ENCODE measurements at regions not wholly inside any gene's neighbourhood (a gene's known extent, or its start where the extent isn't known, plus 50 kb on each side); places are given as distances from the start of the nearest gene placed in this dataset.
"Not testable (repeated sequence)": the region's sequence is repeated elsewhere in the genome, so short reads cannot be mapped to it uniquely, and the experiment has no call there.

- no peak for DNase-seq (ENCODE audit: low read depth in 2 of 2)
Observed at GRCh38 chr6:119818876-119819275, 469.3 kb upstream of the MAN1A1 start.

DNA sequence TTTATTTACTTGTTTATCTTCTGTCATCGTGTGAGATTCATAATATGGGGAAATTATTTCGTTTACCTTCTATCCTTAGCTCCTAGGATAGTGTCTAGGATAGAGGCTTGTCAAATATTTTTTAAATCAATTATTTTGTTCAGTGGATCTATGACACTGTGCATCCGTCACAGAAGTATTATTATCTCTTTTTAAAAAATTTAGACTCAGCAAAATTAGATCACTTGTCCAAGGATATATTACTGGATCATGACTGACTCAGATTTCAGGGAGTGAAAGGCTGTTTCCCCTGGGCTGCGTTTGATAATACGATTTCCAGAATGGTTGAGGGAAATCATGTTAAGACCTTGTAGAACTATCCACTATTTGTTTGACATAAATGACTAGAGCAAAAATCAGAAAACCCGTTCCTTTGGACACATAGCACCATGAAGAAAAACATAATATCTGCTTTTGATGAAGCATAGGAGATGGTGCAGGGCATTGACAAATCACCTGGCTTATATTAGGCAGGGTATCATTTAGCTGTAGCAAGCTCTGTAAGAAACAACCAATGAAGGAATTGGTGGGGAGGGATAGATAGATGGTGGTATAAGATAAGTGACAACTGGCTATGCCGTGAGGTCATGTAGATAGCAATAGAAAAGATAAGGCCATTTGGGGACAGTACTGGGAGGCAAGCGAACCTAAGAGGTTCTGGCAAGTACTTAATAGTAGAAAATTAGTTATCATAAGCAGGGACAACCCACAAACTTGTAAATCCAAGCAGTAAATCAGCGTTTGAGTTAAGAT, 465.2 kb upstream of the MAN1A1 start:
- no peak for DNase-seq (ENCODE audit: low read depth in 2 of 2)

DNA sequence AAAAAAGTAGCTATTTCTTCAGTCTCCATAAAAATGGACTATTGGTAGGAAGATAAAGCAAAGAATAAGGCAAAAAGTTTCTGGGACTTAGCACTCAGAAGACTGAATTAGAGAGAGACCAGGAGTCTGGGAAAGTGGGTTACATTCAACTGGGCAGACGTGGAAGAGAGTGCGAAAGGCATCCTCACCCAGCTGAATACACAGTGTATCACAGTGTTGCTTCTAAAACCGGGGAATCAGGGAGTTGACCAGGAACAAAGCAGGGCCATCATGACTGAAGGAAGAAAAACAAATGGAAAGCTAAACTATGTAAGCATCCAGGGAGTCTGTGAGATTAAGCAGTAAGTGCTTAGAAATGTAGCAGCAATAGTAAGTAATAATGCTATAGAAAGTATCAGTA, 452.9 kb upstream of the MAN1A1 start:
- DNase-seq (ENCODE audit: low read depth in 2 of 2) = no peak

DNA sequence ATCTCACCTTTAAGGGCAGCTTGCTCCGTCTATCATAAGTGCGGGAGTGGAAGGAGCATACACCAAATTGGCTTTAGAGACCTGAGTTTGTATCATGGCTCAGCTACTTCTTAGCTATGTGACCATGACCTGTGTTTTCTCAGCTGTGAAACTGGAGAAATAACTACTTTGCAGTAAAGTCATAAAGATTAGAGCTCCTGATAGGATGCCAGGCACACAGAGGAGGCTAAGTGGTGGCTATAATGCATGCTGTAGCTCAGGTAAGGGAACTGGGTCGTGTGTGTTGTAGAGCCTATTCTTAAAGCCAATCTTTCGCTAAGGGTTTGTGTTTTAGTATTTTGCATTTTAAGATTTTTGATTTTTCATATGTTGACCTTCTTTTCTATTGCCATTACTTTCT, 451.5 kb upstream of the MAN1A1 start:
- DNase-seq (ENCODE audit: low read depth in 2 of 2) = no peak

DNA sequence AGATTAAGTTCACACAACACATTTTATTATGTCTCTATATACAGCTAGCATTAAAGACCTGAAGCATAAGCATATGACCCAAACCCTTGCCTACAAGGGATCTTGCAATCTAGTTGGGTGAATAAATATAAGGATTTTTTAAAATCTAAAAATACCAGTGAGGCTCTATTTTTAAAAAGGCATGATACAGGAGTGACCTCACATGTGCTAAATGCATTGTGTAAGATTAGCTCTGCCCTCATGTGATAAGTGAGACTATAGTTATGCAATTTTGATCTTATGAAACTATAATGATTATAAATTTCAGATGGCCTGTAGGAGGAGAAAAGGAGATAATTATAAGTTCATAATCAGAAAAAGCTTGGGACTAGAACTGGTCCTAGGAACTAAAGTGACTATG, 451.0 kb upstream of the MAN1A1 start:
- no peak for DNase-seq (ENCODE audit: low read depth in 2 of 2)

DNA sequence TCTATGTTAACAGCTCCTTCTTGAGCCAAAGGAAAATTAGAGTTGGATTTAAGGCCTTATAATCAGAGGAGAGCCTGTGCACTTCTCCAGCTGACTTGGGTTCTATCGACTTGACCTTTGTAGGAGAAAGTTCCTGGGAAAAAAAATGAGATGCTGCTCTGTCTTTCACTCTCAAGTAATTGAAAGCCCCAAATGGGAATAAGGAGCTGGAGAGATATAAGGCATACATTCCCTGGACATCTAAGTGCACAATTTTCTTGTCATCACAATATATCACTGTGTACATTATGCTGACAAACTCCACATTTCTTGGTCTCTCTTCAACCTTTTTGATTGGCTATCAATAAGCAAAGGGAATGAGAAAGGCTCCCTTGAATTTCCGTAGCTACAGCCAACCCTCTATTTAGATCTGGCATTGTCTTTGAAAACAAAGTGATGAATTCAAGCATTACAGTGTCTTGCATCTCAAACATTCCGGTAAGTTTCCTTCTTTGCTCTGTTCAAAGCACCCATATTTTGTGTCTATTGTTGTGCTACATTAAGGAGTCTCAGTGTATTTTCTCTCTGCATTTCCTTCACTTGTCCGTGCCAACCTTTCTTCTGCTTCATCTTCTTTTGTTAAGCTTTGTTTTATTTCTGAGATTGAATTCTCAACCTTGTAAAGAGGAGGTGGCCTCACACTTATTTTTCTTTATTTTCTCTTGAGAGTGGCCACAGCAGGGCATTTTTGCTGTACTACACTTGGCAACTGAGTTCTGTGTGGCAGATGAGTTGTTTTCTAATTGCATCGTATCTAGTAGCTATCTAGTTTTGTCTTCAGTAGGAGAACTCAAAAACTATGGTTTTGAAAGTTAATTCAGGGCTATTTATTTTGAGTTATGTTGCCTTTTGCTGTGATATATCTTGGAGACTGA, 450.3 kb upstream of the MAN1A1 start:
- no peak for DNase-seq (ENCODE audit: low read depth in 2 of 2)

- DNase-seq (ENCODE audit: low read depth in 2 of 2) = no peak
Observed at GRCh38 chr6:119791736-119792135, 442.2 kb upstream of the MAN1A1 start.

GRCh38 chr6:119781365-119781764, 431.8 kb upstream of the MAN1A1 start:
- DNase-seq (ENCODE audit: low read depth in 2 of 2) = no peak

DNA sequence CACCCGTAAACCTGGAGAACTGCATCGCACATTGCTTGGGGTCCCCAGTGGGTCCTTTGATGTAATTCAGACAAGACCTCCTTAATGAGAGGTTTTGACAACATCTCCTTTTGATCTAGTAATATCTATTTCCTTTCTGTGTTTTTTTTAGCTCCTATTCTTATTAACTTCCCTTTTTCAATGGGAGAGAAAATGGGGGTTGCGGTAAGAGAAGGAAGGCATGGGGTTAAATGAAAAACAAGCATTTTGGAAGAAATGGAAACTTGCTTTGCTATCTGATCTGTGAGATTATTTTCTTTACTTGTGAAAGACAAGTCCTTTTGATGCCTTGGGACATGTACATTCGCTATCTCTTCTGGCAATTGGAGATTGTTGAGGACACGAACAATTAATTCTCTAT, 418.6 kb upstream of the MAN1A1 start:
- DNase-seq (ENCODE audit: low read depth in 2 of 2) = no peak

DNA sequence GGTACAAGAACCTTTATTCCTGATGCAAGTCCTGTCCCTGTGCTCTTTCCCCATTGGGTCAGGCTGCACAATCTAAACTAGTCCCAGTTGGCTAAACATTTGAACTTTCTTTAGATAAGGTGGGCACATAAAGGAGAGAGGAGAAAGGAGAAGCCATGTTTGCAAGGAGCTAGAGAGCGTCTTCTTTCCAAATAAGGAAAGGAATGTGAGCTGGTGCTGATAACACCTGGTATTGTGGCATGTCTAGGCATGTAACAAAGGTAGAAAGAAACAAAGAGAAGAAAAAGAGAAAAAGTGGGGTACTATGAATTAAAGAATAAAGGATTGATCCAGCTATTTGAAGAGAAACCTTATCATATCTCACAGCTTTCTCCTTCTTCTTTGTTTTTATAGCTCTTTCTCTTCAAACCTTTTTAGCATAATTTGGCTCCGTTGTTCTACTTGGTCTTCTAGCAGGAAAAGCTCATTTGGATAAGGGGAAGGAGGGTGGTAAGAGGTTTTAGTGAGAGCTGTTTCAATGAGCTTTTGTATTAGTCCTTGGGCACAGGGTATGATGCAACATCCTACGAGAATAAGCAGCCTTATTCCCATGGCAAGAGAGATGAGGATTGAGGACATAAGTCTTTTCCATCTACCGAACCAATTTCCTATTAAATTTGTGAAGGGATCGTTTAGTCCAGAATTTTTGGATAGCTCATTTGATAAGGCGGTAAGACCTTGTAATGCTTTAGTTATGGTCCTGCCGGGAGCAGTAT, 415.5 kb upstream of the MAN1A1 start:
- no peak for DNase-seq (ENCODE audit: low read depth in 2 of 2)

DNA sequence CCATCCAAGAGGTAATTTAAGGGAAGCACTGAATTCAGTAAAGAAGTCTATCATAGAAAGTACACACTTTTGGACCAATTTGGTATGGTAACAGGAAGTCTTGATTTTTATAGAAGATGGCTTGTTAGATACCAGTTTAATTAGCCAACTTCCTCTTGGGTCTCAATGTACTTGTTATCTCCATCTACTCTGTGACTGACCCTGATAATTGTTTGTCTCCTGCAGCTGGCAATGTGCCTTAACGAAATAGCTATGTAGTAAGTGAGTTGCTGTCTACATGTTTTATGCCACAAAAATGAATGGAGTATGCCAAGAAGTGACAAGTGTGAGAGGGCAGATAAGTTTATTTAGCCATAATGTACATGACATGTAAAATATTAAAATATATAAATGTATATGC, 410.5 kb upstream of the MAN1A1 start:
- no peak for DNase-seq (ENCODE audit: low read depth in 2 of 2)

- no peak for DNase-seq (ENCODE audit: low read depth in 2 of 2)
Observed at GRCh38 chr6:119758385-119758784, 408.8 kb upstream of the MAN1A1 start.

DNA sequence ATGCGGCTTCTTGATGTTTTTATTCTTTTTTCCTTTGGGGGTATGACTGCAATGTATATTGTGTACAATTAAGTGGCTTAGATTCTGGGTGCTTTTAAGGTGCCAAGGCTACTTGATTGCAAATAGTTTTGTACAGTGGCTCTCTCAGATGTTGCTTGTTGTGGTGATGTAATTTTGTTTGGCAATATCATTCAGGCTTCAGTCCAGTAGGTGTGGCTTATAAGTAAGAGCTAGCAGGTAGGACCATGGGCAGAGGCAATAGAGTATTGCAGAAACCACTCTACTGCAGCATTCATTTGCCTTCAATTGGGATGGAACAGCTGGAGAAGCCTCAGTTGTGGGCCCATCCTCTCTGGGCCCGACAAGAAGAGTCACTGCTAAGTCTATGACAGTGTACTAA, 407.9 kb upstream of the MAN1A1 start:
- DNase-seq (ENCODE audit: low read depth in 2 of 2) = no peak

GRCh38 chr6:119749335-119749734, 399.8 kb upstream of the MAN1A1 start:
- DNase-seq (ENCODE audit: low read depth in 2 of 2) = no peak

- not testable (repeated sequence) for DNase-seq (ENCODE audit: low read depth in 2 of 2)
Observed at GRCh38 chr6:119748535-119748934, 399.0 kb upstream of the MAN1A1 start.

DNA sequence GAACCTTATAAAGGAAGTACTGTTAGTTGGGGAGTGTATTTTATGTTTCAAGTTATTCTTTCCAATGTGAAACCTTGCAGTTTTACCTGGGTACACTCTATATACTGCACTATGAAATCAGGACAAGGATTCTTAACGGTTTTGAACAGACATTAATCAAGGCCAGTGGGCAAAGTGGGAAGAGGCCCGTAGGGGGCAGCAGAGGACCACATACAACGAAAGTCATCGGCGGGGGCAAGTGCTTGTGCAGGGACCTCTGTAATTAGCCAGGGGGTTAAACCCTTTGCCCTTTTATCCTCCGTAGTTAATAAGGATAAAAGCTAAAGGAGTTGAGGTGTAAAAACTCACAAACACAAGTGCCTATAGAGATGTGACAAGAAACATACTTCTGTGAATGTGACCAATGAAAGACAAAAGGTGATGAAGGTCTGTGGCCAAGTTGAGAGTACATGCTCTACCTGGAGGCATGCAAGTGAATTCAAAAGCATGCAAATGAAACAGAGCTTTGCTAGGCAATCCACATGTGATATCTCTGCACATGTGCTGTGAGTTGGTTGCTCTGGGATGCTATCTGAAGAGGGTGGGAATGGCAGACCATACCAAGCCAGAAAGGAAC, 392.7 kb upstream of the MAN1A1 start:
- peak in 1 of 2 donors; percentile 26 for DNase-seq (ENCODE audit: low read depth in 2 of 2)

DNA sequence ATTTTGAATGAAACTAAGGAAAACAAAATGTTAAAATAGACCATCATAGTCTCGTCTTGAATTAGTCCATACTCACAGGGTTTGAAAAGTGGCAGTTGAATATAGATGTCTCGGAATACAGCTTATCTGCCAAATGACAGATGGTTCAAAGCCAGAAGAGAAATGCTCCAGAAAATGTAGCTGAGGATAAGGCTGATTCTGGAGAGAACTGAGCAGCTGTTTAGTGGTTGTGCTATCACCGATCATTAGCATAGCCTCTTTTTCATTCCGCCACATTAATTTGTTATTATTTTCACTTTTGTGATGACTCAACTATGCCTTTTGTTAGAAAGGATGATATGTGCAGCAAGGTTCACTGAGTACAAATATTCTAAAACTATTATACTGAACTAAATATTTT, 390.2 kb upstream of the MAN1A1 start:
- no peak for DNase-seq (ENCODE audit: low read depth in 2 of 2)

- DNase-seq (ENCODE audit: low read depth in 2 of 2) = no peak
Observed at GRCh38 chr6:119738425-119738824, 388.9 kb upstream of the MAN1A1 start.

- no peak for DNase-seq (ENCODE audit: low read depth in 2 of 2)
Observed at GRCh38 chr6:119736296-119737021, 386.9 kb upstream of the MAN1A1 start.

DNA sequence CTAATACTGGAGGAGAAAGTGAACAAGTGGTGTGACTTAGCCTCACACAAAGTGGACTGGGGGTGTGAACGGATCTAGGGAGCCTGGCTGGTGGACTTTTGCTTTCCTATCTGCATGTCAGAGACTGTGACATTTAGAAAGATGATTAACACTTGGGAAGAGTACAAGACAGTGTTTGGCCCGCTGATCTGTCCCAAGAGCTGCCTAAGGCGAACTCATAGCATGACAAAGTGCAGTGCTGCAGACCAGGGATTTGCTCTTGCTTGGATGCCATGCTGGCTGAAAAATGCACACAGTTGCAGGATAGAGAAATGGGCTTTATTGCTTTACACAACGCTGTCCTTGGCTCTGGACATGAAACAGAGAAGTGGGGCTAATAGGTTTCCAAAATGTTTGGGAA, 386.0 kb upstream of the MAN1A1 start:
- DNase-seq (ENCODE audit: low read depth in 2 of 2) = no peak

DNA sequence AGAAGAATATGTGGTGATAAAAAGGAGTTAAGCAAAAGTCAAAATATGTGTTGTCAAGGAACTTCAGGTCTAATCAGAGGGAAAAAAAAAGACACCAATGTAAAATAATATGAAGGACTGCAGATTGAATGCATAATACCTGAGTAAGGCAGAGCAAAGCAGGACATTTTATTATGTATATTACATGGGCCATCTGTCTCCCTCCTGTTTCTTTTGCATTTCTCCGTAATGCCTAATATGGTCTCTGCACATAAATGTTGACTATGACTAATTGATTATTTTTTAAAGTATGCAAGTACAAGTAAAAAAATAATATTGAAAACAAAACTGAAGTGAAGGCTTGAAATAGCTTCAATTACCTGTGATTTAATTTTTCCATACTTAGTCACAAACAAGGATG, 384.7 kb upstream of the MAN1A1 start:
- DNase-seq (ENCODE audit: low read depth in 2 of 2) = no peak
